Prostate gland (tissue), 2 donors: ENCODE measurements at regions not wholly inside any gene's neighbourhood (a gene's known extent, or its start where the extent isn't known, plus 50 kb on each side); places are given as distances from the start of the nearest gene placed in this dataset.
"Not testable (repeated sequence)": the region's sequence is repeated elsewhere in the genome, so short reads cannot be mapped to it uniquely, and the experiment has no call there.

ENCODE experiments used
- CTCF ChIP-seq, 4 experiments: fragments of 200-600 bp in 2 of 4; fragments of 450-650 bp in 2 of 4; sonication (generic) in 2 of 4; IDR thresholded peaks; 1 replicate in 3 of 4; 2 replicates in 1 of 4; pipeline ENCODE4 v1.5.1; 2016 to 2019; ENCODE audit warnings: antibody characterized with exemption in 4 of 4, mild to moderate bottlenecking in 2 of 4, moderate library complexity in 2 of 4
- POLR2A ChIP-seq: fragments of 450-650 bp; IDR thresholded peaks from one replicate; pipeline ENCODE4 v1.6.1; 2016; ENCODE audit warnings: antibody characterized with exemption, mild to moderate bottlenecking

DNA sequence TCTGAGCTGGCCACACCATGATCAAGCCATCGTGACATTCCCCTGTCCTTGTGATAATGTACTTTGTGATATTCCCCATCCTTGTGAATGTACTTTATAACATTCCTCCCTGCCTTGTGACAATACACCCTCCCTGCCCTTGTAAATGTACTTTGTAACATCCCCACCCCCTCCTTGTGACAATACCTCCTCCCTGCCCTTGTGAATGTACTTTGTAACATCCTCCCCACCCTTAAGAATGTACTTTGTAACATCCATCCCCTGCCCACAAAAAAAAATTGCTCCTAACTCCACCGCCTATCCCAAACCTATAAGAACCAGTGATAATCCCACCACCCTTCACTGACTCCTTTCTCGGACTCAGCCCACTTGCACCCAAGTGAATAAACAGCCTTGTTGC is 128.8 kb upstream of the ATF7IP start:
- not testable (repeated sequence) for TF ChIP-seq CTCF (IDR thresholded peaks at IDR 0.05); POLR2A
